ENCODE measurements at regions not wholly inside any gene's neighbourhood (a gene's known extent, or its start where the extent isn't known, plus 50 kb on each side); places are given as distances from the start of the nearest gene placed in this dataset.
A peak's percentile ranks its signal among the peaks of the same experiment; 100 is the strongest.

DNA sequence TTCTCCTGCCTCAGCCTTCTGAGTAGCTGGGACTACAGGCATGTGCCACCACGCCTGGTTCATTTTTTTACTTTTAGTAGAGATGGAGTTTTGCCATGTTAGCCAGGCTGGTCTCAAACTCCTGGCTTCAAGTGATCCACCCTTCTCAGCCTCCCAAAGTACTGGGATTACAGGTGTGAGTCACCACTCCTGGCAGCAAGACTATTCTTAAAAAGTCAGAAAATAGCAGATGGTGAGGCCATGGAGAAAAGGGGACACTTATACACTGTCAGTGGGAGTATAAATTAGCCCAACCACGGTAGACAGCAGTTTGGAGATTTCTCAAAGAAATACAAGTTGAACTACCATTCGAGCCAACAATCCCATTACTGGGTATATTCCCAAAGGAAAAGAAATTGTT, 603.3 kb upstream of the TBL1XR1 start:
- peaks cover 64% of the 10 kb centered on the region for H3K4me1 Mint-ChIP-seq (ENCODE audit: unreplicated experiment)
- H3K4me3 Mint-ChIP-seq (ENCODE audit: unreplicated experiment) = no peak overlapping the region

GRCh38 chr3:177802151-177802900, 605.0 kb upstream of the TBL1XR1 start:
- no peak overlapping the region for H3K4me3 Mint-ChIP-seq (ENCODE audit: unreplicated experiment)
- no peaks in the 10 kb centered on the region for H3K27me3 Mint-ChIP-seq (ENCODE audit: unreplicated experiment)
- H3K27ac Mint-ChIP-seq (ENCODE audit: unreplicated experiment) = peak overlapping the region; percentile 69
- DNase-seq (ENCODE audit: extremely low spot score, unreplicated experiment) = no peak
- H3K9me3 Mint-ChIP-seq (ENCODE audit: unreplicated experiment) = no peaks in the 10 kb centered on the region
- peak; percentile 9 for TF ChIP-seq CTCF (IDR thresholded peaks at IDR 0.05)
- H3K36me3 Mint-ChIP-seq (ENCODE audit: unreplicated experiment) = no peaks in the 10 kb centered on the region
- H3K4me1 Mint-ChIP-seq (ENCODE audit: unreplicated experiment) = peaks cover 52% of the 10 kb centered on the region

More for the DNA sequence above, 603.3 kb upstream of the TBL1XR1 start:
- Mint-ChIP-seq H3K27ac (ENCODE audit: unreplicated experiment) (no peak overlapping the region), H3K9me3 (ENCODE audit: unreplicated experiment) (no peaks in the 10 kb centered on the region), H3K27me3 (ENCODE audit: unreplicated experiment) (no peaks in the 10 kb centered on the region), H3K36me3 (ENCODE audit: unreplicated experiment) (no peaks in the 10 kb centered on the region)
- TF ChIP-seq CTCF (IDR thresholded peaks at IDR 0.05) = no peak
- DNase-seq (ENCODE audit: extremely low spot score, unreplicated experiment) = no peak

DNA sequence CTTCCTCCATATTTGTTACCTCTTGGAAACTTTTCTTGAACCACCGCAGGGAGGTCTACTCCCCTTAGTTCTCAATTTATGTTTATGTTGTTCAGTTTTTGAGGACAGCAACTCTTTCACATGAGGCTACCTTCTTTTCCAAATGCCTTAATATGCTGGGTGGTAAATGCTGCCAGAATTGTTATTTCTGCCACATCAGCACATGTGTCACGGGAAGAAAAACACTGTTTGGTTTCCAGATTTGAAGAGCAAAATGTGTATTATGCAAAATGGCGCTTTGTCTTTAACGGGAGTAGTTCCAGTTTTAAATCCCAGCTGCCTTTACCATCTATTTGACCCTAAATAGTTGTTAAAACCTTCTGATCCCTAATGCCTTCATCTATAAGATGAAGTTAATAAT, 606.2 kb upstream of the TBL1XR1 start:
- DNase-seq (ENCODE audit: extremely low spot score, unreplicated experiment) = no peak
- TF ChIP-seq CTCF (IDR thresholded peaks at IDR 0.05) = no peak
- peak overlapping the region; percentile 69 for H3K27ac Mint-ChIP-seq (ENCODE audit: unreplicated experiment)
- peaks cover 2% of the 10 kb centered on the region for H3K36me3 Mint-ChIP-seq (ENCODE audit: unreplicated experiment)
- H3K27me3 Mint-ChIP-seq (ENCODE audit: unreplicated experiment) = no peaks in the 10 kb centered on the region
- peaks cover 46% of the 10 kb centered on the region for H3K4me1 Mint-ChIP-seq (ENCODE audit: unreplicated experiment)
- H3K4me3 Mint-ChIP-seq (ENCODE audit: unreplicated experiment) = no peak overlapping the region
- H3K9me3 Mint-ChIP-seq (ENCODE audit: unreplicated experiment) = no peaks in the 10 kb centered on the region

DNA sequence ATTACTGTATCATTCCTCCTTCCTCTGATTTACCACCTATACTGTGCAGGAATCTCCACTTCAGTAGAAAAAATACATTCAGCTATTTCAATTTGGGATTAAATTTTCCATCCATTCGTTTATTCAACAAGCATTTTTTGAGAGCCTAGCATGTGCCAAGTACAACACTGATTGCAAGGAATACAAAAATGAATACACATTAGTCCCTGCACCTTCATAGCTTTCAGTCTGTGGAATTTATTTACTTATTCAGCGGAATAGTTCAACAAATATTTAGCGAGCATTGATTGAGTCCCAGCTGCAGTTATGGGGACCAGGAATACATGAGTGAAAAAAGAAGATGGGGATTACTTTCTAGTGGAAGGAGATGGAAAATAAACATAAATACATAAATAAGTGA, 606.8 kb upstream of the TBL1XR1 start:
- H3K4me3 Mint-ChIP-seq (ENCODE audit: unreplicated experiment) = no peak overlapping the region
- H3K27ac Mint-ChIP-seq (ENCODE audit: unreplicated experiment) = peak overlapping the region; percentile 52
- peaks cover 2% of the 10 kb centered on the region for H3K36me3 Mint-ChIP-seq (ENCODE audit: unreplicated experiment)
- no peaks in the 10 kb centered on the region for H3K9me3 Mint-ChIP-seq (ENCODE audit: unreplicated experiment)
- TF ChIP-seq CTCF (IDR thresholded peaks at IDR 0.05) = no peak
- H3K4me1 Mint-ChIP-seq (ENCODE audit: unreplicated experiment) = peaks cover 46% of the 10 kb centered on the region
- no peak for DNase-seq (ENCODE audit: extremely low spot score, unreplicated experiment)
- H3K27me3 Mint-ChIP-seq (ENCODE audit: unreplicated experiment) = no peaks in the 10 kb centered on the region

- H3K36me3 Mint-ChIP-seq (ENCODE audit: unreplicated experiment) = peaks cover 2% of the 10 kb centered on the region
- H3K27me3 Mint-ChIP-seq (ENCODE audit: unreplicated experiment) = no peaks in the 10 kb centered on the region
- DNase-seq (ENCODE audit: extremely low spot score, unreplicated experiment) = no peak
- H3K4me3 Mint-ChIP-seq (ENCODE audit: unreplicated experiment) = no peak overlapping the region
- H3K9me3 Mint-ChIP-seq (ENCODE audit: unreplicated experiment) = no peaks in the 10 kb centered on the region
- no peak for TF ChIP-seq CTCF (IDR thresholded peaks at IDR 0.05)
- H3K27ac Mint-ChIP-seq (ENCODE audit: unreplicated experiment) = peak overlapping the region; percentile 52
- H3K4me1 Mint-ChIP-seq (ENCODE audit: unreplicated experiment) = peaks cover 46% of the 10 kb centered on the region
Measured at GRCh38 chr3:177804646-177805045, 607.4 kb upstream of the TBL1XR1 start.
